ENCODE measurements at regions not wholly inside any gene's neighbourhood (a gene's known extent, or its start where the extent isn't known, plus 50 kb on each side); places are given as distances from the start of the nearest gene placed in this dataset.

DNA sequence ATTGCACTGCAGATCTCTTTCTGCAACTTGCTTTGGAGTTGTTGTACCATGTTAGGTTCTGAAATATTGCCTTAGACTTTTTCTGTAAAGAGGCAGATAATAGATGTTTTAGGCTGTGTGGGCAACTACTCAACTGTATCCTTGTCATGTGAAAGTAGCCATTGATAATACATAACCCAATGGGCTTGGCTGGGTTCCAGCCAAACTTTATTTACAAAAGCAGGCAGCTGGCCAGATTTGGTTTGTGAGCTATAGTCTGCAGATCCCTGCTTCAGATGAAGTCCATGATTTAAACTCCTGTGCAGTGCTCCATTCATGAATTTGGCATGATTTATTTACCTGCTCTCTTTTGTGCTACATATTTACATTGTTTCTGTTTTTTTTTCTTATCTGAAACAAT, 300.4 kb downstream of the IRX2 start:
- TF ChIP-seq CTCF (IDR thresholded peaks at IDR 0.05), result no peak
- Mint-ChIP-seq H3K4me3 (no peak overlapping the region), H3K4me1 (no peaks in the 10 kb centered on the region), H3K27ac (no peak overlapping the region), H3K36me3 (ENCODE audit: low read depth) (no peaks in the 10 kb centered on the region), H3K27me3 (ENCODE audit: low read depth, poor library complexity) (peaks cover 25% of the 10 kb centered on the region), H3K9me3 (no peaks in the 10 kb centered on the region)
- no peak for DNase-seq

DNA sequence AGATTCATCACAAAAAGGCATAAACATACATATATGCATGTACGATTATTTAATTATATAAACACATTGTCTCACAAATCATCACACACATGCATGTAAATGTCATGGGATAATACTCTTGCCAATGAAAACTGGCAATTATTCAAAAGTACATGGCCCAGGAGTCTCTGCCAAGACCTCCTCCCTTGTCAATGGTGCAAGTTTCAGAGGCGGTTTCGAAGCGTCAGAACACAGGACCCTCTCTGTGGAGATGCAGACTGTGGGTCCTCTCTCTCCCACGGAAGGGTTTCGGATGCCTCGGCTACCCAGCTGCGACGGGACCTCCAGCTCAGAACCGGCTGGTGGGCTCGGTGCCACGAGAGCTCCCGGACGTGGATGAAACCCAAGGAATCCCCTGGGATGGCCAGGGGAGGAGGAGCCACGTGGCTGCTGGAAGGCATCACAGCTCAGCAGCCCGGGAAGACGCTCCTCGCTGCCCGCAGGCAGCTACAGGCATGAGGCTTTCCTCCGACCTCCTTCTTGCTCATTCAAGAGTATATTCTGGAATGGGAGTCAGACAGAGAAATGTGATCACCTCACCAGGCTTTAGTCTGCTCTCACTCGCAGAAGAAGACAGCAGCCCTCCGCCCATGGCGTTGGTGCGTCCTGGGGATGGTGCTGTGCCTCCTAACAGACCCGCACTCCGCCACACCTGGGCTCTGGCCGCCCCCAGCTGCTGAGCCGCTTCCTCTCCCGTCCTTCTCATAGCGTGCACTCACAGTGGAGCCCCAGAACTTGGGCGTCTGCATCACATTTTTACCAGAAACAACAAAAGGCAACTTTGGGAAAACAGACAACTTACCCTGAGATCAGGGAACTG, 308.8 kb downstream of the IRX2 start:
- H3K27me3 Mint-ChIP-seq (ENCODE audit: low read depth, poor library complexity), result peaks cover 17% of the 10 kb centered on the region
- H3K4me1 Mint-ChIP-seq, result no peaks in the 10 kb centered on the region
- no peak overlapping the region for H3K27ac Mint-ChIP-seq
- no peak overlapping the region for H3K4me3 Mint-ChIP-seq
- DNase-seq, result no peak
- H3K36me3 Mint-ChIP-seq (ENCODE audit: low read depth), result no peaks in the 10 kb centered on the region
- no peak for TF ChIP-seq CTCF (IDR thresholded peaks at IDR 0.05)
- H3K9me3 Mint-ChIP-seq, result no peaks in the 10 kb centered on the region

DNA sequence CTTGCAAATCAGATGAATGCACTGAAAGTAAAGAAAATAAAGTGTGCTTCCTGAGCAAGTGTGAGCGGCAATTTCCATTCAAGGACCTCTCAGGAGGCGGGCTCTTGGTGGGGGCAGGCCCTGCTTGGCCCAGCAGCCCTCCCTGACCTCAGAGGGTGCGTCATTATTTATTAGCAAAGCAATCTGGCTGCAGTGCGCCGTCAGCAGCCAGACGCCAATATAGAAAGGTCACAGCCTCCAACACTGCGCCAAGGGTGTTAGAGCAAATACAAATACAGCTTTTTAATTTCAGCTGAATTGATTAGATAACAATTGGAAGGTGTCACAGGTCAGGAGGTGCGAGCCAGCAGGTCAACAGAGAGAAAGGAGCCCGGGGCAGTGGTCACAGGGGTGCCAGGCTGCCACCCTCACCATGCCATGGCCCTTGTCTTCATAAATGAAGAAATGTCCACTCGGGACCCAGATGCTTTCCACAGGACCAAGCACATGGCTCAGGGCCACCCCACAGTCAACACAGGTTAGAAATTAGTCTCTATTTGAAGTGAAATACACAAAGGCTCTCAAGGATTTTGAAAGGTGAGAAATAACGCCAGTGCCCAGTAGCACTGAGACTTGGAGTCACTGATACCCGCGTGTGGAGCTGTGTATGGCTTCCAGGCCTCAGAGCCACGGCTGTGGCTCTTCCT, 309.8 kb downstream of the IRX2 start:
- DNase-seq, result no peak
- peaks cover 3% of the 10 kb centered on the region for H3K9me3 Mint-ChIP-seq
- H3K4me3 Mint-ChIP-seq, result no peak overlapping the region
- peaks cover 14% of the 10 kb centered on the region for H3K27me3 Mint-ChIP-seq (ENCODE audit: low read depth, poor library complexity)
- H3K4me1 Mint-ChIP-seq, result no peaks in the 10 kb centered on the region
- no peak overlapping the region for H3K27ac Mint-ChIP-seq
- no peak for TF ChIP-seq CTCF (IDR thresholded peaks at IDR 0.05)
- H3K36me3 Mint-ChIP-seq (ENCODE audit: low read depth), result no peaks in the 10 kb centered on the region

GRCh38 chr5:2439608-2440007, 311.9 kb downstream of the IRX2 start:
- Mint-ChIP-seq H3K36me3 (ENCODE audit: low read depth) (no peaks in the 10 kb centered on the region), H3K9me3 (peaks cover 15% of the 10 kb centered on the region), H3K27ac (no peak overlapping the region), H3K27me3 (ENCODE audit: low read depth, poor library complexity) (peaks cover 26% of the 10 kb centered on the region), H3K4me3 (no peak overlapping the region), H3K4me1 (no peaks in the 10 kb centered on the region)
- no peak for TF ChIP-seq CTCF (IDR thresholded peaks at IDR 0.05)
- DNase-seq, result no peak

DNA sequence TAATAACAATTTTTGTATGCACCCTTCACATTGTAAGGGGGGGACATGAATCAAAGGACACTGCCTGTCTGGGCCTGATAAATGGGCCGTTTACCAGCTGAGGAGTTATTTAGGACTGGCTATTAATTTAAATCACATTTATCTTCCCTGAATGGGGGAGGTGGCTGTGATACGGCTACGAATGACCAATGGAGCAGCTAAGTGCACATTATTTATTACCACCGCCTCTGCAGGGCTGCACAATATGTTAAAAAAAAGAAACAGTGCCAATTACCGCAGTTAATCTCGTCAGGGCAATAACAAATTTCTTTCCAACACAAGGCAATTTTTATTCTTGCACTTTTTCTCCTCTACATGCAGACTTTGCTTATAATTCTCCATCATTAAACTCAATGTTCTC, 318.4 kb downstream of the IRX2 start:
- peaks cover 39% of the 10 kb centered on the region for H3K9me3 Mint-ChIP-seq
- DNase-seq, result no peak
- peaks cover 18% of the 10 kb centered on the region for H3K4me1 Mint-ChIP-seq
- TF ChIP-seq CTCF (IDR thresholded peaks at IDR 0.05), result no peak
- H3K4me3 Mint-ChIP-seq, result no peak overlapping the region
- H3K27ac Mint-ChIP-seq, result no peak overlapping the region
- peaks cover 31% of the 10 kb centered on the region for H3K27me3 Mint-ChIP-seq (ENCODE audit: low read depth, poor library complexity)
- H3K36me3 Mint-ChIP-seq (ENCODE audit: low read depth), result no peaks in the 10 kb centered on the region
